ENCODE measurements at regions not wholly inside any gene's neighbourhood (a gene's known extent, or its start where the extent isn't known, plus 50 kb on each side); places are given as distances from the start of the nearest gene placed in this dataset.

DNA sequence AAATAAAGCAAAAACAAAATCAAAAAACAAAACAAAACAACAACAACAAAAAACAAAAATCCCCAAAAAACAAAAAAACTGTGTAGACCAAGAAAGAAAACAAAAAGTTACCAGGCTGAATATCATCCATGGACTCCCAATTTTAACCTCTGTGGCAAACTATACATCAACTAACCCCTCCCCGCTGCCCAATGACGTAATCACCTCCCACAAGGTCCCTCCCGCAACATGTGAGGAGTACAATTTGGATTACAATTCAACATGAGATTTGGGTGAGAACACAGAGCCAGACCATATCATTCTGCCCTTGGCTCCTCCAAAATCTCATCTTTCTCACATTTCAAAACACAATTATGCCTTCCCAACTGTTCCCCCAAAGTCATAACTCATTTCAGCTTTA is 179.8 kb downstream of the DERA start:
- TF ChIP-seq POLR2A (IDR thresholded peaks at IDR 0.05) (no peak), EP300 (IDR thresholded peaks at IDR 0.05; ENCODE audit: low read depth) (no peak)
